HEK293T (cell line): ENCODE measurements at regions not wholly inside any gene's neighbourhood (a gene's known extent, or its start where the extent isn't known, plus 50 kb on each side); places are given as distances from the start of the nearest gene placed in this dataset.

Experiments used
- CTCF ChIA-PET: fragments of 350-600 bp; formaldehyde crosslinking; extraction: SDS; loops from one replicate; lab custom pipeline; 2021; ENCODE audit warnings: antibody characterized with exemption, inconsistent platforms; lab: Yijun Ruan, JAX
- POLR2A ChIA-PET: fragments of 350-600 bp; formaldehyde crosslinking; extraction: SDS; loops from one replicate; lab custom pipeline; 2020; ENCODE audit warnings: antibody characterized with exemption, inconsistent platforms; lab: Yijun Ruan, JAX
- DNase-seq: peaks from one replicate; pipeline ENCODE4 v3.0.0; 2012; ENCODE audit warnings: mixed read lengths; ENCODE audit errors: extremely low spot score
- ARNT ChIP-seq: fragments of 450-650 bp; IDR thresholded peaks from 2 replicates; pipeline ENCODE4 v1.6.1; 2017; ENCODE audit warnings: mild to moderate bottlenecking
- HDGF ChIP-seq: fragments of 450-650 bp; IDR thresholded peaks from 2 replicates; pipeline ENCODE4 v1.6.1; 2017; ENCODE audit warnings: antibody characterized with exemption, borderline replicate concordance
- NFRKB ChIP-seq: fragments of 450-650 bp; IDR thresholded peaks from 2 replicates; pipeline ENCODE4 v1.6.1; 2016; ENCODE audit warnings: mild to moderate bottlenecking, moderate library complexity

- DNase-seq, result no peak
- ChIA-PET POLR2A (no interaction called here), CTCF (no interaction called here)
- TF ChIP-seq ARNT (no peak), HDGF (no peak), NFRKB (no peak)
Measured at GRCh38 chr6:88216182-88216581, 50.0 kb upstream of the CNR1 start.
